BE2C (cell line): ENCODE measurements at regions not wholly inside any gene's neighbourhood (a gene's known extent, or its start where the extent isn't known, plus 50 kb on each side); places are given as distances from the start of the nearest gene placed in this dataset.
"Not testable (repeated sequence)": the region's sequence is repeated elsewhere in the genome, so short reads cannot be mapped to it uniquely, and the experiment has no call there.

Experiments used
- DNase-seq: peaks from one replicate; pipeline ENCODE4 v3.0.0-alpha.2; 2020
- H3K27me3 ChIP-seq: fragments of 250-450 bp; sonication (Bioruptor Pico); 2 replicates; pipeline ENCODE4 v1.5.1; 2020; ENCODE audit warnings: mild to moderate bottlenecking
- H3K36me3 ChIP-seq: fragments of 250-450 bp; sonication (Bioruptor Pico); 2 replicates; pipeline ENCODE4 v1.5.1; 2020; ENCODE audit warnings: mild to moderate bottlenecking
- H3K4me1 ChIP-seq: fragments of 250-450 bp; sonication (Bioruptor Pico); 2 replicates; pipeline ENCODE4 v1.5.1; 2020
- H3K4me3 ChIP-seq: 2 replicates; pipeline ENCODE4 v1.5.1; 2011; ENCODE audit warnings: low read depth, low read length
- H3K9me3 ChIP-seq: fragments of 250-450 bp; sonication (Bioruptor Pico); 2 replicates; pipeline ENCODE4 v1.5.1; 2020
- CTCF ChIP-seq: IDR thresholded peaks from 2 replicates; pipeline ENCODE4 v1.5.1; 2012; ENCODE audit warnings: mild to moderate bottlenecking, low read depth, low read length

GRCh38 chr16:10324210-10324609 is 61.7 kb upstream of the ATF7IP2 start:
- no peaks in the 10 kb centered on the region for H3K36me3 ChIP-seq
- no peak for DNase-seq
- TF ChIP-seq CTCF: no peak
- H3K27me3 ChIP-seq: no peaks in the 10 kb centered on the region
- H3K4me3 ChIP-seq: no peak overlapping the region
- no peaks in the 10 kb centered on the region for H3K4me1 ChIP-seq
- H3K9me3 ChIP-seq: no peaks in the 10 kb centered on the region

- no peak for DNase-seq
- no peaks in the 10 kb centered on the region for H3K9me3 ChIP-seq
- no peaks in the 10 kb centered on the region for H3K27me3 ChIP-seq
- H3K4me1 ChIP-seq: no peaks in the 10 kb centered on the region
- H3K36me3 ChIP-seq: no peaks in the 10 kb centered on the region
- H3K4me3 ChIP-seq: no peak overlapping the region
- TF ChIP-seq CTCF: no peak
These were observed 59.9 kb upstream of the ATF7IP2 start for GRCh38 chr16:10325783-10326543.

GRCh38 chr16:10326647-10327046 is 59.2 kb upstream of the ATF7IP2 start:
- no peaks in the 10 kb centered on the region for H3K36me3 ChIP-seq

GRCh38 chr16:10328291-10328690 is 57.6 kb upstream of the ATF7IP2 start:
- H3K36me3 ChIP-seq, H3K27me3 ChIP-seq, H3K4me3 ChIP-seq, H3K9me3 ChIP-seq, DNase-seq, H3K4me1 ChIP-seq: not testable (repeated sequence)

More at GRCh38 chr16:10326647-10327046, 59.2 kb upstream of the ATF7IP2 start:
- Histone ChIP-seq H3K4me3 (no peak overlapping the region), H3K27me3 (no peaks in the 10 kb centered on the region), H3K4me1 (no peaks in the 10 kb centered on the region), H3K9me3 (no peaks in the 10 kb centered on the region)
- TF ChIP-seq CTCF: no peak
- DNase-seq: no peak

GRCh38 chr16:10332241-10332640 is 53.6 kb upstream of the ATF7IP2 start:
- H3K36me3 ChIP-seq: no peaks in the 10 kb centered on the region
- no peak overlapping the region for H3K4me3 ChIP-seq
- no peaks in the 10 kb centered on the region for H3K4me1 ChIP-seq
- DNase-seq: no peak
- no peaks in the 10 kb centered on the region for H3K9me3 ChIP-seq
- H3K27me3 ChIP-seq: no peaks in the 10 kb centered on the region
- TF ChIP-seq CTCF: no peak

GRCh38 chr16:10332775-10333174 is 53.1 kb upstream of the ATF7IP2 start:
- Histone ChIP-seq H3K9me3 (no peaks in the 10 kb centered on the region), H3K4me3 (no peak overlapping the region), H3K36me3 (no peaks in the 10 kb centered on the region), H3K27me3 (no peaks in the 10 kb centered on the region), H3K4me1 (no peaks in the 10 kb centered on the region)
- no peak for TF ChIP-seq CTCF
- no peak for DNase-seq
